Putamen (tissue), 1 donor: ENCODE measurements at regions not wholly inside any gene's neighbourhood (a gene's known extent, or its start where the extent isn't known, plus 50 kb on each side); places are given as distances from the start of the nearest gene placed in this dataset.

Source experiments
- DNase-seq: peaks from one replicate; pipeline ENCODE4 v3.0.0-alpha.2; 2016; ENCODE audit warnings: low spot score

DNA sequence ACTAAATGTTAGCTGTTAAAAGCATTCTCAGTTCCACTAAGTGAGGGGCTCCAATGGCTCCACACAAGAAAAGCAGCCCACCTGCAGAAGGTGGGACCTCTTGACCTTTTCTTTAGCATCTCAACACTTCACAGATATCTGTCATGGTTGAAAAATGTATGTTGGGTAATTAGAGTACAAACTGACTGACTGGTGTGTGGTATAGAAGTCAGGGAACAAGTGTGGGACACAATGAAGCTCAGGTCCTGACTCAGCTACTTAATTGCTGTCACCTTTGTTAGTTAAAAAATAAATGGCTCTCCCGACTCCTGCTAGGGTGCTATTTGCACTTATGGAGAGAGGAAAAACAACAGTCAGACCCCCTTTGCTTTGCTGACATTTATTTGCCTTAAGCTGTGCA, 299.0 kb downstream of the TTC6 start:
- DNase-seq, result no peak

DNA sequence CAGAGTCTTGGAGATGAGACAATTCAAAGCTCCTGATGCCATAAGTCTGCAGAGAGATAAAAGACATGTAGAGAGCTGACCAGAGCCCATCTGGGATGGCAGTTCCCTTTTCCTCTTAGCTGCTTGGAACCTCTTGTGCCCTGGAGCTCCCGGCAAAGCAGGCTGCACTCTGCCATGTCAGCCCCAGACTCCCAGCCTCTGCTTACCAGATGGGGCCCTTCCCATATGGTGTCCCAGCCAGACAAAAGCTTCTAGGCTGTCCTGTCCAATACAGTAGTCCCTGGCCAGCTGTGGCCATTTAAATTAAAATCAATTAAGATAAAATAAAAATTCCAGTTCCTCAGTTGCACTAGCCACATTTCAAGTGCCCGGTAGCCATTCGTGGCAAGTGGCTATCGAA, 303.9 kb downstream of the TTC6 start:
- DNase-seq, result no peak

DNA sequence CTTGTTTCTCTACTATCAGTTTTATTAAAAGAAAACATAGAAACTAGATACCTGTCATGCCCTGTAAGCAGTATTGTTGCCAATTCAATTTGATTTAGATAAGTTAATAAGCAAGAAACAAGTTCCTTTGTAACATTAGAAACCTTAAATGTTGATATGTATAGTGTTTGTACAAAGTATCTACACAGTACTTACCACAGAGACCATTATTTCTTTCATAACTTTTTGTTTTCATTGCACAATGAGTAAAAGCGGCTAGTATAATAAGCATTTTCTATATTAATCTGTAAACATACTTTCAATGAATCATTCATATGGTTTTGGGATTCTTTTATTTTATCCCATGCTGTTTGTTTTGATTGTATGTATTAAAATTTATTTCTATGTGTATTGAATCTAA, 305.1 kb downstream of the TTC6 start:
- no peak for DNase-seq

DNA sequence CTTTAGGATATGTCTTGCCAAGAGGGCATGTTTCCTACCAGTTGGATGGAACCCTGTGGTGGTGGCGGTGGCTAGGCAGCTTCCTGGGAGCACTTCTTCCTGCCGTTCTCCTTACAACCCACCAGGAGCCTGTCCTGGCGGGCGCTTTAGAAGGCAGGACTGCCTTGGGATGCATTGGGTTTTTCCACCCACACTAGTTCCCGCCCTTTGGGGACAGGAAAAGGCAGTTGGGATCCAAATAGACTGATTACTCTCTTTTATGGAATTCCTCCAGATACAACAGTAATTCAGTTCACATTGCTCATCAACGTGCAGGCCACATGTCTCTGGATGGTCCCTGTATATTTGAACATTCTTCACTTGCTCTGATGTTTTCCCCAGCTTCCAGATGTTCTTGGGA, 305.7 kb upstream of the SSTR1 start:
- no peak for DNase-seq

DNA sequence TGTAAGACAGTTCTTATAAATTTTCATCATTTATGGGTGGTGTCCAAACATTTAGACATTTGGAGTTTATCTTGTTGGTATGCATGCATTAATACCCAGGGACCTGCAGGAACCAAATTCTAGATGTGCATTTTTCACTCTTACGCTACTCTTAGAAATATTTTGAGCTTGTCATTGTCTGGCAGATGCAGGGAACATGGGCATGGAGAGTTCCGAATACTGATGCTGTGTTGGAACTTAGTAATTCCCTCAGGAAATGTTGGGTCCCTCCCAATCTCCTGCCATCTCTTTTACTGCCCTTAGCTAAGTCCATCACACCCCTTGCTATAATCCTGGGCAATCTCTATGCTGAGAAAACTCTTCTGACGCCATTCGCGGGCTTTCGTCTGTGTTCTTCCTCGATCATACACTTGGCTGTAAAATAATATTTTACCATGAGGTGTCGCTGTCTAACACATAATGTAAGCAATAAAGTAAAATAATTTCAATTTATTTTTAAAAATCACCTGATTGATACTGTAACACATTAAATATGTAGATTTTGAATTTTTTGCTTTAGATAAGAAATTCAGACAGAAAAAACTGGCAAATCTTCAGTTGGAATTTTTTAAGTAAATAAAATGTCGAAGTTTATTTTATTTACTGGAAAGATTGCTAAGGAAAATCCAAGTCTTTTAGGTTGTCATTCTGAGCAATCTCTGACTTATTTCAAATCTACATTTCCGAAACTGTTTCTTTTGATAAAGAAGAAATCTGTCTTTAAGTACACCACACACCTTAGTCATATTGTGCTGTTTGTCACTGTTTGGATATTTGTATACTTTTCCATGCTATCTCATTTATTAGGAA, 304.1 kb upstream of the SSTR1 start:
- peak; percentile 29 for DNase-seq

DNA sequence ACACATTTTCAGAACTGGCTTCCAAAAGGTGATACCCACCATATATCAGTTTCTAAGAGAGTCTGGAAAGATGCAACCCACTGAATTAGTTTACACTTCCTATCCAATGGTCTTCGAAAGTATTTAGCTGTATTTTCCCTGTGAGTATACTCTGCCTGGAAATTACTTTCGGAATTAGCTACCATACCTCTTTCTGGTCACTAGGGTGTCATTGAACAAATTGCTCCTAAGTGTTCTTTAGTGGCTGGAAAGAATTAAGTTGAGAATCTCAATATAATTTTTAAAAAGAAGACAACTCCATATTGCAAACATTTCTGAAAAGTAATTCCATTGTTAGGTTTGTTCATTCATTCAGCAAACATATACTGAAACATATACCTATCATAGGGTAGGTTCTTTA, 283.1 kb upstream of the SSTR1 start:
- DNase-seq, result no peak

DNA sequence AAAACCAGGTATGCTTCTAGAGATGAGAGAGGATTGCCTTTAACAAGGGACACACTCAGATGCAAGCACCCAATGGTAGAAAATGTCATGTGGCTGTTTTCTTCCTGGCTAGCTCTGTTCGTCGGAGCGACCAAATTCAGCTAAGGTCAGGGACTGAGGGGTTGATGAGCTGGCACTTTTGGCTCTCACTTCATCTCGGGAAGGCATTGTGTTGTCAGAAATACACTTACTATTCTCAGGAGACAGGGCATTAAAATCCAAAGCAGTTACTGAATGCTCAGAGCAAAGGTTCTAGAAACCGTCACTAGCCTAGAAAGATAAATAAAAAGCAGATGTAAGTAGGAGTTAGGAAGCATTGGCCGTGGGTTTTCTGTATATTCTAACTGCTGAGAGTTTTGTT, 275.7 kb upstream of the SSTR1 start:
- DNase-seq, result no peak

DNA sequence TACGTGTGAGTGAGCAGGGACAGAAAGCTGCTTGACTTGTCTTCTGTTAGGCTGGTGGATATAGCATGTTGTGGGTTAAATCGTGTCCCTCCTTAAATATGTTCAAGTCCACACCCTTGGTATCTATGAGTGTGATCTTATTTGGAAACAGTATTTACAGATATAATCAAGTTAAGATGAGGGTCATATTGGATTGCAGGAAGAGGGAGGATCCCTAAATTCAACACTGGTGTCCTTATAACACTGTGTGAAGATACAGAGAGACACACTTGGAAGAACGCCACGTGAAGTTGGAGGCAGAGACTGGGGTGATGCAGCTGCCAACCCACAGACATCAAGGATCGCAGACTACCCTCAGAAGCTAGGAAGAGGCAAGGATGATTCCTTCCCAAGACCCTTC, 275.2 kb upstream of the SSTR1 start:
- DNase-seq, result no peak

DNA sequence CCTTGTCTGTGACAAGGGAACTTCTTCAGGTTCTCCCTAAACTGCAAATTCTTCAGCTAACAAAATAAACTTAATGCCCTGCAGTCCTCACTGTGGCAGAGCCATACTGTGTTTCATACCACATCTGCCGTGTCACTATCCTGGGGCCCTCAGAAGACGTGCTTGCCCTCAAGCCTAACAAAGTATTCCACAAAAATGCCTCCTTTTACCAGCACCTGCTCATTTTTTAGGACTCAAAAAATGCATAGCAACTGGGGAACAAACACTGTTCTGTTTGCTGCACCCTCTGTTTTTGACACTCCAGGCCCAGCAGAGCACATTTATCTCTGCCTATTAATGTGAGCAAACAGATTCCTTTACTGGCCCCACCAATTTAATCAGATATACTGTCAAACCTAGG, 270.7 kb upstream of the SSTR1 start:
- no peak for DNase-seq

DNA sequence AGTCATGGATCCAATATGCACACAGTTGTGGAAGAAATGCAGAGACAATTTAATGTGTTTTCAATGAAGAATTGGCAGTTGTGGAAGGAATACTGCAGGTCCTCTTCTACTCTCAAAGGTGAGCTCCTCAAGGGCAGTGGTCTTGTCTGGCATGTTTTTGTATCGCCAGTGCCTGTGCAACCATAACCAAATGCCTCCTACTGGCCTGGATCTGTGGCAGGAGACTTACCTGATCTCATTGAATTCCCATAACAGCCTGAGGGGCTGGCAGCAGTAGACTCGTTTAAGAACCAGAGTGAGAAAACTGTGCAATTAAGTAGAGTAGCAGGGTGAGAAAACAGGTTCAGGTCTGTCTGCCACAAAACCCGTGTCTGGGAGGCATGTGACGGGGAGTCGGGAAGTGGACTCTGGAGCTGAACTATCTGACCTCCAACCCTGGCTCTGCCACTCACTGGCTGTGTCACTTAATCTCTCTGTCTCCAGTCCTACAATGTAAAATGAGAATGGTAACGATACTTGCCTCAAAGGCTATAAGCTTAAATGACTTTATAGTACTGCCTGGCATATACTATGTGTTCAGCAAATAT, 268.2 kb upstream of the SSTR1 start:
- no peak for DNase-seq

DNA sequence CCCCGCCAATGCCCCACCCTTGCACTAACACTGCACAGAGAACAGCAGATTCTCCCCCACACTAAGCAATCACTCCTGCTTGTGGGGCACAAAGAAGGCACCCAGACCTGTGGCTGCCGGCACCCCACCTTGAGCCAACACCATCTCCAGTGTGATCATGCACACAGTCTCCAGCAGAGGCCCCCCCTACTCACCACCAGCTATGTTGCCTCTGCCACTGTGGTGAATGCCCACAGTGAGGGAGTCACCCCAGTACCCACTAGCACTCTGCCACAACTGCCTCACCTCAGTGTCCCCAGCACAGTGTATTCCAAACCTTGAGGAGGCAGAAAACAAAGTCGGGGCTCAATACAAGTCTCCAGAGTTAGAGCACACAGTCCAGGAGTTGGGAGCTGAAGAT, 261.7 kb upstream of the SSTR1 start:
- no peak for DNase-seq

DNA sequence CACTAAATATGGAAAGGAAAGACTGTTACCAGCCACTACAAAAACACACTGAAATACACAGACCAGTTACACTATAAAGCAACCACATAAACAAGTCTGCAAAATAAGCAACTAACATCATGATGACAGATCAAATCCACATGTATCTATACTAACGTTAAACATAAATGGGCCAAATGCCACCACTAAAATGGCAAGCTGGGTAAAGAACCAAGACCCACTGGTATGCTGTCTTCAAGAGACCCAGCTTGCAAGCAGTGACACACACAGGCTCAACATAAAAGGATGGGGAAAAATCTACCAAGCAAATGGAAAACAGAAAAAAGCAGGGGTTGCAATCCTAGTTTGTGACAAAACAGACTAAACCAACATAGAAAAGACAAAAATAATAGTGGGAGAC, 260.9 kb upstream of the SSTR1 start:
- DNase-seq, result no peak

DNA sequence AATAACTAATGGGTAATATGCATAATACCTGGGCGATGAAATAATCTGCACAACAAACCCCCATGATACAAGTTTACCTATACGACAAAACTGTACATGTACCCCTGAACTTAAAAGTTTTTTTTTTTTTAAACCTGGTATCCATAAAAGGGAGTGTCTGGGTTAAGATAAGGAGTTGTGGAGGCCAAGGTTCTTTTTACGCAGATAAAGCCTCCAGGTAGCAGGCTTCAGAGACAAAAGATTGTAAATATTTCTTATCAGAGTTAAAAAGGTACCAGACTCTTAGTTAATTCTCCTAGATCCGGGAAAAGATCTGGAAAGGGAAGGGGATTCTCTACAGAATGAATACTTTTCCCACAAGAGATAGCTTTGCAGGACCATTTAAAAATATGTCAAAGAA, 259.4 kb upstream of the SSTR1 start:
- no peak for DNase-seq

DNA sequence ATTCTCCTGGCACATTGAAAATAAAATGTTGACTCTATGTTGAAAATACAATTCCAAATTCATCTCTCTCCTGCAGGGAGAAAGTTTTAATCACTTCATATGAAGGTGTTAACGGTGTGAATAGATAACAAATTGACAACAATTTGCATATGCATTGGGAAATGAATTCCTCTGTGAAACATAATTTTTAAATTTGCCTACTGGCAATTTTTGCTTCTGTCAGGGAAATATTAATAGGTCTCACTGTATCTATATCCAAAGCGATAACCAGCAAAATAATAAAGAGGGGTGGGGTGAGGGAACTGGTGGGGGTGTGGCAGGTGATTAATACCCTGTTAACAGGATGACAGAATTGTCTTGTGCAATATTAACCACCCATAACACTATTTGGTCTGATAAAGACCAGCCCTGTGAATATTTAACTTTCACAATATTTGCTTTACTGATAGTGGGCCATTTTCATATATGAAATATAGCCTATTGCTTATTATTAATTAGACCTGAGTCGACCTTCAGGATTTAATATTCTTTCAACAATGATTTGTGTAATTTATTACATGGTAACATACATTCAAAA, 239.0 kb upstream of the SSTR1 start:
- DNase-seq, result no peak

DNA sequence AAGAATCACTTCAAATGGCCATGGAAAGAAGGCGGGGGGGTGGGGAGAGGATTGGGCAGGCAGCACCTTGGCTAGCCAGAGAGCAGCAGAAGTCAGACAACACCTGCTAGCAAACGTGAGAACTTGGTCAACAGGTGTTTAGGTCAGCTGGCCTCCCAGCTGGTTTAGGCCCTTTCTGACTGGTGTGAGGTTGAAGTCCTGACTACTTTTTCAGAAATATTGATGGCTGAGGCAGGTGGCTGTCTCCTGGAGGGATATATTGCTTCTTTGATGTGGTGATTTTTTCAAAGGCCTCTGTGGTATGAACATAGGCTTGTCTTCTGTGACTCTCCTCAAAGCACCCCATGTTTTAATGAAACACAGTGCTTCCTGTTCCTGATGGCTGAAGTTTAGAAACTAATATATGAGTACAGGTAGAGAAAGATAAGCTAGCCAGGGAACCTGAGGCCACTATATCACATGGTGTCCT, 238.2 kb upstream of the SSTR1 start:
- DNase-seq, result no peak

DNA sequence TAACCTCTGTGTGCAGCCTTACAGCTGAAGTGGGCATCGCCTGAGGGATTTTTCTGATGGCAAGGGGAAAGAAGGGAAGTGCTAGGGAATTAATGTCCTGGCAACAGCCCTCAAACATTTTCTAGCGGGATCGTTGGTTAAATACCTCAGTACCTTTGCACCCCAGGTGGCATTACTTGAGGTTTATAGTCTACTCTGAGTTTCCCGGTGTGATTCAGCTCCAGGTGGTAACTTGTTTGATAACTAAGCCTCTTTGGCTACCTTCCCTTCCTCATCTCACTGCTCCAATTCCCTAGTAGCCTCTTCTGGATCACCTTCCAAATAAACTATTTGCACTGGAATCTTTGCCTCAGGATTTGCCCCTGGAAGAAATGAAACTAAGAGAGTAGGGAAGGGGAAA, 237.0 kb upstream of the SSTR1 start:
- DNase-seq, result no peak

DNA sequence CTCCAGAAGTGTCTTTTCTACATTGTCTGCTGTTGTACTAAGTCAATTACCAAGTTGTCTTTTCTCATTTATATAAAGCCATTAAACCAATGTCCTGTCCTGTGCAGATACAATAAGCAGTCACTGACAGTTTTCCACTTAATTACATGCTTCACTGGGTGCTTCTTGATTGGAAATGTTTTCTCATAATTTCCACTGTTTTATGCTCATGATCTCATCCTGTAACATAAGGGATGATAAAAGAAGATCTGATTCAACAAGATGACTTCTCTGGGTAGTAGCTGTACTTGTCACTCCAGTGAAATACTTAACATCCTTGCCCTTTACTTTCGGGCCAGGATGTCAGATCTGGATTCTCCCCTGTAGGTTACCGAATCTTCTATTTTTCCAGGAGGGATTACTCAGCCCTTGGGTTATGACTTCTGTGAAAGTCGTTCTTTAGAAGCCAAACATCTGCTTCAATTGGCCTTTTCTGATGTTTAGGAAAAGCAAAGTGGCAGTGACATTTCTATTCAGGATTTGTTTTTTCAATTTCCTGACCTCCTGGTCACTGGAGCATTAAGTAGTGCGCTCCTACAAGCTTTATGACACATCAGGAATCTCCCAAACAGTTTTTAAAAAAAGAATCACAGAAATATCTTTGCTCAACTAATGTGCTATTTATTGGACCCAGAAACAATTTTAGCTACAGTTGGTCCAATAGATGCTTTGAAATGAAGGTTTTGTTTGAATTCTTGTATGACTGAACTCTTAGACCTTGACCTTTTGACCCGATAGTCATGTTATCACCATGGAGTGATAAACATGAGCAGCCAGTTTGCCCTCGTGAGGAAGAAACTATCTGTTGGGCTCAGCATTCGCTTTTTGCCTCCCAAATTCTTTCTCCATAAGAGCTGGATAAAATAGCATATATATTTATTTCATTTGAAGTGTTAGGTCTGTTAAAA, 234.5 kb upstream of the SSTR1 start:
- no peak for DNase-seq

DNA sequence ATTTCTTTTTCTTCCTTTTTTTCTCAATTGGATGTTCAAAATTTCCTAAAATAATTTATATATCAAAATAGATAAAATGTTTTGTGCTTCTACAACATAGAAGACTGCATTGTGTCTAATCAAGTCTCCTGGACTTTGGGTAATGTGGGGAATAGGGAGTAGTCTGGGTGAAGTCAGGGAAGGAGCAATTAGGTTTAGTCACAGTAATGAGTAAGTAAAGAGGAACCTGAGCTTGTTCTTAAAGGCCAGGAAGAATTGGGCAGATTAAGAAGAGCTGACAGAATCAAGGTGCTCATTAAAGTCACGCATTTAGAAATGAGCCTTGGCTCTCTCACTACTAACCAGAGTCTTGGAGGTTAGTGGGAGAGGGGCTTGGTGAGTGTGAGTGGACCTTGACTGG, 233.3 kb upstream of the SSTR1 start:
- no peak for DNase-seq

DNA sequence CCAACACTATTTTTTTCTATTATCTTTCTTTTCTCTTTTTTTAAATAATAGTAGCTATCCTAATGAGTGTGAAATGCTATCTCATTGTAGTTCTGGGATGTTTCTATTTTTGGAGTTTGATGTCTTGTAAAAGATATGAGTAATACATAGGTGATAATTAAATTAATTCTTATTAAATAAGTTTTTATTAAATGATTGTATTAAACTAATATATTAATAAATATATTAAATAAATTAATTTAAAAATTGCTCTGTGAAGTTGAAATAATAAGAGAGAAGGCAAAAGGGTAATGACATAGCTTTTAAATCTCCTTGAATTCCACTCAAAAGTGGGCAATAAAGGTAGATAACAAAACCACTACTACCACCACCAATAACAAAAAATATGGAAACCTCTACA, 230.2 kb upstream of the SSTR1 start:
- DNase-seq, result no peak

DNA sequence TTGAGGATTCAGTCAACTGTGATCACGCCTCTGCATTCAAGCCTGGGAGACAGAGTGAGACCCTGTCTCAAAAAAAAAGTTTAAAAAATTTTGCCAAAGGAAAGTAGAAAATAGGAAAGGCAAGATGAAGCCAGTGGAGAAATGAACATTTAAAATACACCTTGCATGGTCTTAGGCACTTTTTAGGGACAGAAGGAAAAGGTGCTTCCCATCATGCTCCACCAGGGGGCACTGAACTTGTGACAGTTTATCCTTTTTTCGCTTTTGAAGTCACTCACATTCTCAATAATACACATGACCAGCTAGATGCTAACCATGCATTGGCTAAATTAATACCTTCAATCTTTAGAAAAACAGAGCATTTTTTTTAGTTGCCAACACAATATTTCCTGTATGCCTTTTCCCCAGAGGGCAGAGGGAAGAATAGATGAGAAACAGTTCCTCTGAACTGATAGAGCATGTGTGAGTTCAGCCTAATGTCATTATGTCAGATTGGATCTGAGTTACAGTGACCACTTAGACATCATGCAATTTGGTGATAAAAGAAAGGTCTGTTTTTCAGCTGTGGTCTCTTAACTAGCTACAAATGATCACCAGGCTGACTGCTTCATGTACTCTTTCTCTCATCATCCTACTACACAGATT, 221.8 kb upstream of the SSTR1 start:
- DNase-seq, result peak; percentile 19

DNA sequence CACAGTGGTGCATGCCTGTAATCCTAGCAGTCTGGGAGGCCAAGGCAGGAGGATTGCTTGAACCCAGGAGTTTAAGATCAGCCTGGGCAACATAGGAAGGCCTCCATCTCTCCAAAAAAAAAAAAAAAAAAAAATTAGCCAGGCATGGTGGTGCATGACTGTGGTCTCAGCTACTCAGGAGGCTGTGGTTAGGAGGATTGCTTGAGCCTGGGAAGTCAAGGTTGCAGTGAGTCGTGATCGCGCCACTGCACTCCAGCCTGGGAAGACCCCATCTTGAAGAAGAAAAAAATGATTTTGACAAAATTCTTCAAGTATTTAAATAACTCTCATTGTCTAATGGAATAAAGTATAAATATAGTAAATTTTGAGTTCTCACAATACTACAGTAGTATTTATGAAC, 219.2 kb upstream of the SSTR1 start:
- no peak for DNase-seq

DNA sequence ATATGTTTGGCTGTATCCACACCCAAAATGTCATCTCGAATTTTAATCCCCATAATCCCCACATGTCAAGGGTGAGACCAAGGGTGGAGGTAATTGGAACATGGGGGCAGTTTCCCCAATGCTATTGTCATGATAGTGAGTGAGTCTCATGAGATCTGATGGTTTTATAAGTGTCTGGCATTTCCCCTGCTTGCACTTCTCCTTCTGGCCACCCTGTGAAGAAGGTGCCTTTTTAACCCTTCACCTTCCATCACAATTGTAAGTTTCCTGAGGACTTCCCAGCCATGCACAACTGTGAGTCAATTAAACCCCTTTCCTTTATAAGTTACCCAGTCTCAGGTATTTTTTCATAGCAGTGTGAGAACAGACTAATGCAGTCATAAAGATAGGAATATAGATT, 216.7 kb upstream of the SSTR1 start:
- no peak for DNase-seq
